Glutamatergic neuron (in vitro differentiated cells): ENCODE measurements at regions not wholly inside any gene's neighbourhood (a gene's known extent, or its start where the extent isn't known, plus 50 kb on each side); places are given as distances from the start of the nearest gene placed in this dataset.
"Not testable (repeated sequence)": the region's sequence is repeated elsewhere in the genome, so short reads cannot be mapped to it uniquely, and the experiment has no call there.

Source experiments
- DNase-seq: peaks from one replicate; pipeline ENCODE4 v3.0.0; 2022
- H3K27ac Mint-ChIP-seq: one replicate; pipeline ENCODE4 v1.8.0; 2020; ENCODE audit warnings: mild to moderate bottlenecking, mixed read lengths, inconsistent platforms; ENCODE audit not compliant: unreplicated experiment
- H3K27me3 Mint-ChIP-seq: one replicate; pipeline ENCODE4 v1.8.0; 2020; ENCODE audit warnings: mild to moderate bottlenecking, moderate library complexity, mixed read lengths, inconsistent platforms; ENCODE audit not compliant: unreplicated experiment
- H3K36me3 Mint-ChIP-seq: one replicate; pipeline ENCODE4 v1.8.0; 2020; ENCODE audit warnings: mild to moderate bottlenecking, mixed read lengths, inconsistent platforms; ENCODE audit not compliant: unreplicated experiment
- H3K4me1 Mint-ChIP-seq: one replicate; pipeline ENCODE4 v1.8.0; 2020; ENCODE audit warnings: mild to moderate bottlenecking, low read depth, mixed read lengths, inconsistent platforms; ENCODE audit not compliant: unreplicated experiment
- H3K4me3 Mint-ChIP-seq: one replicate; pipeline ENCODE4 v1.8.0; 2020; ENCODE audit warnings: mild to moderate bottlenecking, mixed read lengths, inconsistent platforms; ENCODE audit not compliant: unreplicated experiment
- H3K9me3 Mint-ChIP-seq: one replicate; pipeline ENCODE4 v1.8.0; 2020; ENCODE audit warnings: mild to moderate bottlenecking, moderate library complexity, mixed read lengths, inconsistent platforms; ENCODE audit not compliant: unreplicated experiment
- CTCF ChIP-seq: fragments of 200-600 bp; sonication (generic); IDR thresholded peaks from one replicate; pipeline ENCODE4 v1.5.0; 2021; ENCODE audit not compliant: partially characterized antibody, unreplicated experiment

GRCh38 chr2:138309760-138310159, 191.8 kb upstream of the SPOPL start:
- Mint-ChIP-seq H3K36me3 (peaks cover 5% of the 10 kb centered on the region), H3K27ac (no peak overlapping the region), H3K27me3 (peaks cover 2% of the 10 kb centered on the region), H3K9me3 (no peaks in the 10 kb centered on the region), H3K4me3 (no peak overlapping the region), H3K4me1 (no peaks in the 10 kb centered on the region)
- no peak for DNase-seq
- no peak for TF ChIP-seq CTCF

- Mint-ChIP-seq H3K36me3 (peaks cover 12% of the 10 kb centered on the region), H3K27ac (no peak overlapping the region), H3K4me3 (no peak overlapping the region), H3K9me3 (no peaks in the 10 kb centered on the region), H3K4me1 (no peaks in the 10 kb centered on the region), H3K27me3 (peaks cover 2% of the 10 kb centered on the region)
- no peak for TF ChIP-seq CTCF
- DNase-seq, result no peak
Observed at GRCh38 chr2:138312061-138312460, 189.5 kb upstream of the SPOPL start.

GRCh38 chr2:138315619-138316018, 186.0 kb upstream of the SPOPL start:
- not testable (repeated sequence) for H3K9me3 Mint-ChIP-seq, DNase-seq, H3K27ac Mint-ChIP-seq, H3K4me1 Mint-ChIP-seq, H3K4me3 Mint-ChIP-seq, H3K27me3 Mint-ChIP-seq
- peaks cover 12% of the 10 kb centered on the region for H3K36me3 Mint-ChIP-seq

GRCh38 chr2:138319616-138320015, 182.0 kb upstream of the SPOPL start:
- Mint-ChIP-seq H3K9me3 (no peaks in the 10 kb centered on the region), H3K27me3 (peaks cover 2% of the 10 kb centered on the region), H3K4me3 (no peak overlapping the region), H3K27ac (no peak overlapping the region), H3K36me3 (peaks cover 6% of the 10 kb centered on the region), H3K4me1 (no peaks in the 10 kb centered on the region)
- TF ChIP-seq CTCF, result no peak
- DNase-seq, result no peak

- peaks cover 1% of the 10 kb centered on the region for H3K36me3 Mint-ChIP-seq
- H3K27me3 Mint-ChIP-seq, result peaks cover under 1% of the 10 kb centered on the region
- H3K4me3 Mint-ChIP-seq, result no peak overlapping the region
- DNase-seq, result no peak
- no peak overlapping the region for H3K27ac Mint-ChIP-seq
- H3K4me1 Mint-ChIP-seq, result no peaks in the 10 kb centered on the region
- H3K9me3 Mint-ChIP-seq, result no peaks in the 10 kb centered on the region
- no peak for TF ChIP-seq CTCF
Observed at GRCh38 chr2:138321458-138321857, 180.1 kb upstream of the SPOPL start.
